ENCODE measurements at regions not wholly inside any gene's neighbourhood (a gene's known extent, or its start where the extent isn't known, plus 50 kb on each side); places are given as distances from the start of the nearest gene placed in this dataset.

DNA sequence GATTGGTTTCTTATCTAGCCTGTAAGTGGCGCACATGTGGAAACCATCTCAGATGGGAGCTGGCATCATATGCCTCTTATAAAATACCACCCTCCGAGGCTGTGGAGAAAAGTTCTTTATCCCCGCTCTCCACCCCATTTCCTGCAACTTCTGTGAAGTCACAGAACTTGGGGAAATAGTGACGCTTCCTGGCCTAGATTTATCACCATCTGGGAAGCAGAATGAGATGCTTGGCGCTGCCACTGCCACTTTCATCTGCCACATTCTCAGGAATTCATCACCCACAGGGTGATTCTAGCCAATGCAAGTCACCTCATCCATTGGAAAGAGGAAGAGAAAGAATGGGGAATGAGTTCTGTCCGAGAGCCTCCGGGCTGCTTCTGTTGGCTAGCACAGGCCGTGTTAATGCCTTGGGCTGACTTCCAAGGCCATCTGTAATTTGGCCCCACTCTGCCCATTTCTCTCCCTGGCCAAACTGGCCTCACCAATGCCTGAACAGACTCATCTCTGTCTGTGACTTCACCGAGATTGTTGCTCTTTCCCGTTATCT is 148.8 kb upstream of the SOX4 start:
- H3K27me3 Mint-ChIP-seq (ENCODE audit: low read depth): no peaks in the 10 kb centered on the region
- H3K4me3 Mint-ChIP-seq: no peak overlapping the region
- TF ChIP-seq, protein P1, sequence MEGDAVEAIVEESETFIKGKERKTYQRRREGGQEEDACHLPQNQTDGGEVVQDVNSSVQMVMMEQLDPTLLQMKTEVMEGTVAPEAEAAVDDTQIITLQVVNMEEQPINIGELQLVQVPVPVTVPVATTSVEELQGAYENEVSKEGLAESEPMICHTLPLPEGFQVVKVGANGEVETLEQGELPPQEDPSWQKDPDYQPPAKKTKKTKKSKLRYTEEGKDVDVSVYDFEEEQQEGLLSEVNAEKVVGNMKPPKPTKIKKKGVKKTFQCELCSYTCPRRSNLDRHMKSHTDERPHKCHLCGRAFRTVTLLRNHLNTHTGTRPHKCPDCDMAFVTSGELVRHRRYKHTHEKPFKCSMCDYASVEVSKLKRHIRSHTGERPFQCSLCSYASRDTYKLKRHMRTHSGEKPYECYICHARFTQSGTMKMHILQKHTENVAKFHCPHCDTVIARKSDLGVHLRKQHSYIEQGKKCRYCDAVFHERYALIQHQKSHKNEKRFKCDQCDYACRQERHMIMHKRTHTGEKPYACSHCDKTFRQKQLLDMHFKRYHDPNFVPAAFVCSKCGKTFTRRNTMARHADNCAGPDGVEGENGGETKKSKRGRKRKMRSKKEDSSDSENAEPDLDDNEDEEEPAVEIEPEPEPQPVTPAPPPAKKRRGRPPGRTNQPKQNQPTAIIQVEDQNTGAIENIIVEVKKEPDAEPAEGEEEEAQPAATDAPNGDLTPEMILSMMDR (IDR thresholded peaks at IDR 0.05; ENCODE audit: unreplicated experiment): no peak

DNA sequence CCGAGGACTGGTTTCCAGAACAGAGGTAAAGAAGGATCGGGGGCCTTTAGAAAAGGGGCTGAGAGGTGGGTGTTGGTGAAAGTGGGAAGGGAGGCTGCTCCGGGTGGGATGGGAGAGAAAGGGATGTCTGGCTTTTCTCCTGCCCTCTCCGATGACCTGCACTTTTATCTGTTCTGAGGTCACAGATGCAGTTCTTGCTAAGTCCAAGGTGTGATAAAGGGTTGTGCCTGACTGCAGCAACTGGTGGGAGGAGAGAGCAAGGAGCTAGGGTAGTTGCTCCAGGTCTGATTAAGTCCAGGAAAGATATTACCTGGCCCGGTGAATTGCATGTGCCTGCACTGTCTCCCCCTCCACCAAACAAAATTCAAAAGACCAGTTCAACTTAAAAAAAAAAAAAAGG is 145.6 kb upstream of the SOX4 start:
- H3K4me1 Mint-ChIP-seq: peaks cover 11% of the 10 kb centered on the region
- TF ChIP-seq, protein P1 (IDR thresholded peaks at IDR 0.05; ENCODE audit: unreplicated experiment): no peak
- H3K27ac Mint-ChIP-seq: no peak overlapping the region
- H3K36me3 Mint-ChIP-seq: no peaks in the 10 kb centered on the region
- no peak overlapping the region for H3K4me3 Mint-ChIP-seq
- no peak for DNase-seq (ENCODE audit: low spot score in 2 of 2, unreplicated experiment in 2 of 2)
- peaks cover 12% of the 10 kb centered on the region for H3K9me3 Mint-ChIP-seq
- no peaks in the 10 kb centered on the region for H3K27me3 Mint-ChIP-seq (ENCODE audit: low read depth)

More for the DNA sequence above, 148.8 kb upstream of the SOX4 start:
- no peak overlapping the region for H3K27ac Mint-ChIP-seq
- H3K36me3 Mint-ChIP-seq: no peaks in the 10 kb centered on the region
- no peak for DNase-seq (ENCODE audit: low spot score in 2 of 2, unreplicated experiment in 2 of 2)
- no peaks in the 10 kb centered on the region for H3K9me3 Mint-ChIP-seq
- H3K4me1 Mint-ChIP-seq: peaks cover 11% of the 10 kb centered on the region

DNA sequence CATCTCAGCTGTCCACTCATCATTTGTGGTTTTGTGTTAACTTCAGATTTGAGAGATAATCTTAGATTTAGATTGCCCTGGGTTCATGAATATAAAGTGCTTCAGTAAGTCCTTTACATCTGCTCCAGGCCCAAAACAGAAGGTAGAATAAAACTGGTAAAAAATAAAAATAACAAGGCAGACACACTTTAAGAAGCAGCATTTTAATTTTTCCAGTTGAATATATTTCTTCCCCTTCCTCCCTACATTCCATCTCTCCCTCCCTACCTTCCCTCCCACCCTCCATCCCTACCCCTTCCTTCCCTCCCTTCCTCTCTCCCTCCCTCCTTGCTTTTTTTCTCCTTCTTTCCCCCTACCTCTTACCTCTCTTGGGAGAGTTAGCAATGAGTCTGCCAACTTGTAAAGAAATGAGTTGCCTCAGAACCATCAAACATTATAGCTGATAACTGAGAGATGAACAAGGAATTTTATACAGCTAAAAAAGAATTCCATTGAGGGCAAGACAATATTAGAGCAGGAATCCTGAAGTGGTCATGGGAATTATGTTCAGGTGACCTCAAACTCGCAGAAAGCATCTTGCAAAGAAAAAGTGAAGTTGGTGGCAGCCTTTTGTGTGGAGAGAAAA is 145.0 kb upstream of the SOX4 start:
- Mint-ChIP-seq H3K27ac (no peak overlapping the region), H3K27me3 (ENCODE audit: low read depth) (no peaks in the 10 kb centered on the region), H3K4me1 (peaks cover 11% of the 10 kb centered on the region), H3K4me3 (no peak overlapping the region), H3K36me3 (no peaks in the 10 kb centered on the region), H3K9me3 (peaks cover 12% of the 10 kb centered on the region)
- DNase-seq (ENCODE audit: low spot score in 2 of 2, unreplicated experiment in 2 of 2): no peak
- TF ChIP-seq, protein P1 (IDR thresholded peaks at IDR 0.05; ENCODE audit: unreplicated experiment): no peak

DNA sequence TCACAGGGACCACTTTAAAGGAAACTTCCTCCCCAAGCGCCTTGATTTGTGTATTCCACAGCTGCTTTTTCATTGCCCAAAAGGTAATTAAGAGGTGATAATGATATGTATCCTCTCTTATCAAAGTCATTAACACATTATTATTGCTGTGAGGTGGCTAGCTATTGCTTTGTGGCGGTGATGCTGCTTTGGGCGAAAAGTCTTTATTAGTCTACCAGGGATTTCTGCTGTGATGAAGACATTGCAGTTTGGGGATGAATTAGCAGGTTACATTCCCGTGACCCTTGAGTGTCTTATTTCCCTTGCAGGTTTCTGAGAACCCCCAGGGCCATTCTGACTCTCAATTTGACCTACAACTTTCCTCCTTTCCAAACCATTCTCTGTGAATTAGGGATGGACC is 143.4 kb upstream of the SOX4 start:
- H3K27me3 Mint-ChIP-seq (ENCODE audit: low read depth): no peaks in the 10 kb centered on the region
- DNase-seq (ENCODE audit: low spot score in 2 of 2, unreplicated experiment in 2 of 2): no peak
- TF ChIP-seq, protein P1 (IDR thresholded peaks at IDR 0.05; ENCODE audit: unreplicated experiment): no peak
- no peak overlapping the region for H3K27ac Mint-ChIP-seq
- no peaks in the 10 kb centered on the region for H3K36me3 Mint-ChIP-seq
- H3K4me3 Mint-ChIP-seq: no peak overlapping the region
- peaks cover 20% of the 10 kb centered on the region for H3K4me1 Mint-ChIP-seq
- H3K9me3 Mint-ChIP-seq: peaks cover 12% of the 10 kb centered on the region

DNA sequence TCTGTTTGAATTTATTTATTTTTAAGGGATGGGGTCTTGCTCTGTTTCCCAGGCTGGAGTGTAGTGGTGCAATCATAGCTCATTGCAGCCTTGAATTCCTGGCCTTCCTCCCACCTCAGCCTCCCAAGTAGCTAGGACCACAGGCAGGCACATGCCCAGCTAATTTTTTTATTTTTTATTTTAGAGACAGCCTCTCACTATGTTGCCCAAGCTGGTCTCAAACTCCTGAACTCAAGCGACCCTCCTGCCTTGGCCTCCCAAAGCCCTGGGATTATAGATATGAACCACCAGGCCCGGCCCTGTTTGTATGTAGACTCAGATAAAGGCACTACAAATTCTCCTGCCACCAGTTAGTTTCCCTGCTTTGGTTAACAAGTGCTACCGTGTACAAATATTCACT is 142.9 kb upstream of the SOX4 start:
- no peak overlapping the region for H3K27ac Mint-ChIP-seq

More for the DNA sequence above, 142.9 kb upstream of the SOX4 start:
- no peaks in the 10 kb centered on the region for H3K27me3 Mint-ChIP-seq (ENCODE audit: low read depth)
- peaks cover 24% of the 10 kb centered on the region for H3K4me1 Mint-ChIP-seq
- peaks cover 12% of the 10 kb centered on the region for H3K9me3 Mint-ChIP-seq
- DNase-seq (ENCODE audit: low spot score in 2 of 2, unreplicated experiment in 2 of 2): no peak
- no peaks in the 10 kb centered on the region for H3K36me3 Mint-ChIP-seq
- TF ChIP-seq, protein P1 (IDR thresholded peaks at IDR 0.05; ENCODE audit: unreplicated experiment): no peak
- no peak overlapping the region for H3K4me3 Mint-ChIP-seq

Measured in mesothelial cell of epicardium (in vitro differentiated cells).